Mesendoderm (in vitro differentiated cells): ENCODE measurements at regions not wholly inside any gene's neighbourhood (a gene's known extent, or its start where the extent isn't known, plus 50 kb on each side); places are given as distances from the start of the nearest gene placed in this dataset.

Experiments
- DNase-seq: peaks from one replicate; pipeline ENCODE4 v3.0.0; 2013
- H2AK5ac ChIP-seq: 2 replicates; pipeline ENCODE4 v1.6.1; 2013; ENCODE audit warnings: low read length, inconsistent platforms
- H2BK120ac ChIP-seq: 2 replicates; pipeline ENCODE4 v1.6.1; 2013; ENCODE audit warnings: low read depth, mild to moderate bottlenecking, low read length, moderate library complexity, mixed read lengths
- H2BK15ac ChIP-seq: replicated peaks from 2 replicates; pipeline ENCODE4 v1.6.1; 2013; ENCODE audit warnings: low read depth, mild to moderate bottlenecking, moderate library complexity
- H2BK5ac ChIP-seq: 2 replicates; pipeline ENCODE4 v1.6.1; 2013; ENCODE audit warnings: low read length, inconsistent platforms
- H3K18ac ChIP-seq: 2 replicates; pipeline ENCODE4 v1.6.1; 2013; ENCODE audit warnings: mild to moderate bottlenecking, low read length, mixed read lengths
- H3K23ac ChIP-seq: one replicate; pipeline ENCODE4 v1.6.1; 2013; ENCODE audit warnings: low read length
- H3K27ac ChIP-seq: 2 replicates; pipeline ENCODE4 v1.5.1; 2013; ENCODE audit warnings: low read depth, mild to moderate bottlenecking, inconsistent platforms, low read length, moderate library complexity
- H3K27me3 ChIP-seq: 2 replicates; pipeline ENCODE4 v1.6.1; 2013; ENCODE audit warnings: low read length, control low read depth, mild to moderate bottlenecking, inconsistent platforms; ENCODE audit not compliant: insufficient read depth, poor library complexity
- H3K36me3 ChIP-seq: 2 replicates; pipeline ENCODE4 v1.6.1; 2013; ENCODE audit warnings: low read length, inconsistent platforms; ENCODE audit not compliant: control insufficient read depth, insufficient read depth
- H3K4ac ChIP-seq: one replicate; pipeline ENCODE4 v1.6.1; 2013; ENCODE audit warnings: low read depth, mild to moderate bottlenecking, low read length, moderate library complexity
- H3K4me1 ChIP-seq: 2 replicates; pipeline ENCODE4 v1.6.1; 2013; ENCODE audit warnings: low read depth, low read length, inconsistent platforms; ENCODE audit not compliant: control insufficient read depth
- H3K4me2 ChIP-seq: 2 replicates; pipeline ENCODE4 v1.6.1; 2013; ENCODE audit warnings: low read length
- H3K4me3 ChIP-seq: 2 replicates; pipeline ENCODE4 v1.5.1; 2013; ENCODE audit warnings: mild to moderate bottlenecking, low read length
- H3K56ac ChIP-seq: one replicate; pipeline ENCODE4 v1.6.1; 2013; ENCODE audit warnings: low read length
- H3K79me1 ChIP-seq: 2 replicates; pipeline ENCODE4 v1.6.1; 2013; ENCODE audit warnings: low read length, inconsistent platforms
- H3K79me2 ChIP-seq: 2 replicates; pipeline ENCODE4 v1.6.1; 2013; ENCODE audit warnings: mild to moderate bottlenecking, low read length; ENCODE audit not compliant: control insufficient read depth, insufficient read depth
- H3K9ac ChIP-seq: 2 replicates; pipeline ENCODE4 v1.6.1; 2013; ENCODE audit warnings: low read length, inconsistent platforms
- H4K5ac ChIP-seq: one replicate; pipeline ENCODE4 v1.6.1; 2013; ENCODE audit warnings: low read length
- H4K8ac ChIP-seq: one replicate; pipeline ENCODE4 v1.6.1; 2013; ENCODE audit warnings: low read depth, mild to moderate bottlenecking, control low read depth, low read length, moderate library complexity
- WGBS: extraction: QIAGEN DNeasy Blood & Tissue Kit; methylation state at CpG from one replicate; pipeline ENCODE4 v1.1.7; 2013; ENCODE audit warnings: low lambda C conversion rate, missing lambda C conversion rate; ENCODE audit not compliant: insufficient coverage; ENCODE audit errors: extremely low coverage; 5-methylcytosine and 5-hydroxymethylcytosine counted together

DNA sequence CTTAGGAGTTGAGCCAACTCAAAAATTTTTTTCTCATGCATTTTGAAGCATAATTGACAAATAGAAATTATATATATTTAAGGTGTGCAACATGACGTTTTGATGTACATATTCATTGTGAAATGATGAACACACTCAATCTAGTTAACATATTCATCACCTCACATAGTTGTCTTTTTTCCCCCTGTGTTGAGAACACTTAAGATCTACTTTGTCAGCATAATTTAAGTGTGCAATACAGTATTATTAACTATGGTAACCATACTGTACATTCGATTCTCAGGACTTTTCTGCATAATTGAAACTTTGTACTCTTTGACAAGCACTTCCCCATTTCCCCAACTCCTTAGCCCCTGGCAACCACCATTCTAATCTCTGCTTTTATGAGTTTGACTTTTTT, 192.2 kb upstream of the ZKSCAN2 start:
- Histone ChIP-seq H3K27ac (no peak overlapping the region), H3K36me3 (no peaks in the 10 kb centered on the region), H3K4me3 (no peak overlapping the region), H4K8ac (no peak overlapping the region), H3K4me2 (no peak overlapping the region), H3K18ac (no peak overlapping the region), H3K79me1 (no peaks in the 10 kb centered on the region), H2BK5ac (no peak overlapping the region), H2BK120ac (no peak overlapping the region), H3K79me2 (no peaks in the 10 kb centered on the region), H3K56ac (no peak overlapping the region), H2BK15ac (no peak overlapping the region), H3K27me3 (no peaks in the 10 kb centered on the region), H2AK5ac (no peak overlapping the region), H3K9ac (no peak overlapping the region), H3K23ac (no peak overlapping the region), H4K5ac (no peak overlapping the region), H3K4ac (no peak overlapping the region), H3K4me1 (no peaks in the 10 kb centered on the region)
- WGBS, result no CpG with 5 or more reads among the region's 2 CpGs
- DNase-seq, result no peak

DNA sequence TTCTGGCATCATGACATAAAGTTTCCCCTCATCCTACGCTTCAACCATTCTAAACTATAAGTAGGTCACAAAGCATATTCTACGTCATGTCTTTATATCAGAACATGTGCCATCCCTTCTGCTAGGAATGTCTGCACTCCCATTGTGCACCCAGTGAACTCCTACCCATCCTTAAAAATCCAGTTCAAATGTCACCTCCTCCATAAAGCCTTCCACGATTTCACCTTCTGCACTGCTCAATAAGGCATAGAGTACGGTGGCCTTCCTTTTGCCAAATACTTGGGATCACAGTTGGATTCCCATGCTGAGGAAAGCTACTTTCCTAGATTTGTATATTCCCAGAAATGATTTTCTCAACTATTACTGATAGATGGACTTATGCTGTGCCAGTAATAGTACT, 186.3 kb upstream of the ZKSCAN2 start:
- Histone ChIP-seq H3K36me3 (no peaks in the 10 kb centered on the region), H4K8ac (no peak overlapping the region), H3K18ac (no peak overlapping the region), H2BK15ac (no peak overlapping the region), H4K5ac (no peak overlapping the region), H3K23ac (no peak overlapping the region), H3K27ac (no peak overlapping the region), H3K4me1 (no peaks in the 10 kb centered on the region), H3K56ac (no peak overlapping the region), H2AK5ac (no peak overlapping the region), H3K9ac (no peak overlapping the region), H3K4me2 (no peak overlapping the region), H2BK120ac (no peak overlapping the region), H3K79me2 (no peaks in the 10 kb centered on the region), H3K4me3 (no peak overlapping the region), H3K4ac (no peak overlapping the region), H2BK5ac (no peak overlapping the region), H3K79me1 (no peaks in the 10 kb centered on the region), H3K27me3 (no peaks in the 10 kb centered on the region)
- no CpG with 5 or more reads among the region's 4 CpGs for WGBS
- no peak for DNase-seq

DNA sequence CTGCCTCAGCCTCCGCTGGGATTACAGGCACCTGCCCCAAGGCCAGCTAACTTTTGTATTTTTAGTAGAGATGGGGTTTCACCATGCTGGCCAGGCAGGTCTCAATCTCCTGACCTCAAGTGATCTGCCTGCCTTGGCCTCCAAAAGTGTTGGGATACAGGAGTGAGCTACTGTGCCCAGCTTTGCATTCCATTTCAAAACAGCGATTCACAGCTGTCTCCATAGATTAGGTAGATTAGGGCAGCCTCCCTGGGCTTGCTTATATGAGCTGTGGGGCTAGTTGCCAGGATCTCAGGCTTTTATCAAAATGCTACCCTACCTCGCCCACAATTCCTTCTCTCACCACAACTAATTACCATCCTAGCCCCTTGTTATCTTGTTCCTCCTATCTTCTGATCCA, 176.4 kb upstream of the ZKSCAN2 start:
- Histone ChIP-seq H3K4me2 (no peak overlapping the region), H2BK120ac (no peak overlapping the region), H2BK5ac (no peak overlapping the region), H3K79me2 (no peaks in the 10 kb centered on the region), H4K5ac (no peak overlapping the region), H3K23ac (no peak overlapping the region), H3K4me1 (no peaks in the 10 kb centered on the region), H3K4ac (no peak overlapping the region), H3K27me3 (no peaks in the 10 kb centered on the region), H3K56ac (no peak overlapping the region), H3K79me1 (no peaks in the 10 kb centered on the region), H2BK15ac (no peak overlapping the region), H3K18ac (no peak overlapping the region), H3K27ac (no peak overlapping the region), H3K9ac (no peak overlapping the region), H3K36me3 (no peaks in the 10 kb centered on the region), H2AK5ac (no peak overlapping the region), H4K8ac (no peak overlapping the region), H3K4me3 (no peak overlapping the region)
- peak; percentile 19 for DNase-seq
- WGBS, result 100% methylated on average over 1 of the region's 3 CpGs

DNA sequence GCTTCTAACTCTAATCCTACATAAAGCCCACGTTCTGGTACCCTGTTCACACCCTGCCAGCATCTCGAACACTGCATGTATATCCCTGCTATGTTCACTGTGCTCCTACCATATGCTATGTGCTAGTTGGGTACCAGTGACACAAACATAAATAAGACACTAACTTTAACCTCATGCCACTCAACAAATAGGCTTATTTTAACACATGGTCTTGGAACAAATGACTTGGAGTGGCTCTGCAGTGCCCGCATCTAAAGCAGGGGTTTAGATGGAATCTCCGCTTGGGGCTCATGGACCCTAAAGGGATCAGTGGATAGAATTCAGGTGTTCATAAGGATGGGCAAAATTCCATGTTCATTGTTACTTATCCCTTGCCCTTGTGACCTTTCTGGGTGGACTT, 175.7 kb upstream of the ZKSCAN2 start:
- Histone ChIP-seq H3K27ac (no peak overlapping the region), H3K36me3 (no peaks in the 10 kb centered on the region), H3K4me2 (no peak overlapping the region), H3K27me3 (no peaks in the 10 kb centered on the region), H2AK5ac (no peak overlapping the region), H3K9ac (no peak overlapping the region), H3K4ac (no peak overlapping the region), H4K5ac (no peak overlapping the region), H3K18ac (no peak overlapping the region), H3K56ac (no peak overlapping the region), H3K79me1 (no peaks in the 10 kb centered on the region), H3K23ac (no peak overlapping the region), H2BK5ac (no peak overlapping the region), H2BK120ac (no peak overlapping the region), H4K8ac (no peak overlapping the region), H2BK15ac (no peak overlapping the region), H3K4me3 (no peak overlapping the region), H3K79me2 (no peaks in the 10 kb centered on the region), H3K4me1 (no peaks in the 10 kb centered on the region)
- WGBS, result no CpG with 5 or more reads among the region's 4 CpGs
- DNase-seq, result no peak

DNA sequence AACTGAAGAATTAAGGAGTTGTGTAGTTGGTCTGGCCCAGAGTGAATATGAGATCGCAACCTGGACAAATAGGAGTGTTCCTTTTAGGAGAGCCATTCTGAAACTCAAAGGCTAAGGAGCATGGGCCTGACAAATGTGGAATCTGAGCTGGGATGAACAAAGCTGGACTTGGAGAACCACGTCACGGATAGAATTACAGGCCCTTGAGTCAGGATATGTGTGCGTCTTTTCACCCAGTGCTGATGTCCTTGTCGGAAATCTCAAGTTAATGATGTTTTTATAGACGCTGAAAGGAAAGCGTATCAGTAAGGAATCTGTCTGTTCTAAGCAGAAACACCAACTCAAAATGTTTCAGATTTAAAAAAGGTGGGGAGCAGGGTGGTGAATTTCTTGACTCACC, 173.8 kb upstream of the ZKSCAN2 start:
- DNase-seq, result no peak
- no peak overlapping the region for H2BK15ac ChIP-seq
- no peaks in the 10 kb centered on the region for H3K4me1 ChIP-seq
- no peaks in the 10 kb centered on the region for H3K79me2 ChIP-seq
- no peak overlapping the region for H3K9ac ChIP-seq
- H2AK5ac ChIP-seq, result no peak overlapping the region
- H3K79me1 ChIP-seq, result no peaks in the 10 kb centered on the region
- no peak overlapping the region for H3K18ac ChIP-seq
- no peak overlapping the region for H3K4ac ChIP-seq
- H3K23ac ChIP-seq, result no peak overlapping the region
- no peak overlapping the region for H2BK5ac ChIP-seq
- H3K36me3 ChIP-seq, result no peaks in the 10 kb centered on the region
- H3K27ac ChIP-seq, result no peak overlapping the region
- no CpG with 5 or more reads among the region's 7 CpGs for WGBS
- no peak overlapping the region for H3K4me2 ChIP-seq
- no peaks in the 10 kb centered on the region for H3K27me3 ChIP-seq
- H2BK120ac ChIP-seq, result no peak overlapping the region
- H4K5ac ChIP-seq, result no peak overlapping the region
- no peak overlapping the region for H3K4me3 ChIP-seq
- H3K56ac ChIP-seq, result no peak overlapping the region
- H4K8ac ChIP-seq, result no peak overlapping the region

DNA sequence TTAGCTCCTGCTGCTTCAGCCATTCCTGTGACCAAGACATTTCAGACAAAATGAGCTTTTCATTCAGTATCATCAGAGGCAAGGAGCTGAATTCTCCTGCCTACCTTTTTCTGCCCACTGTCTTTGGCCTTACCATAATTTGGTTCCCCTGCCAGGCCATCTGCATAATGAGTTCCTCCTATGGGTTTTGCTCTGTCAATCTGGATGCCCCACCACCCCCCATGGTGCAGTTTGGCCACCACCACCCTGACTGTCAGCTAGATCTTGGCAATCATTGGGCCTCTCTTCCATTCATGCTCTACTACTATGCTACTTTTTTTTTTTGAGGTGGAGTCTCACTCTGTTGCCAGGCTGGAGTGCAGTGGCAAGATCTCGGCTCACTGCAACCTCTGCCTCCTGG, 169.2 kb upstream of the ZKSCAN2 start:
- Histone ChIP-seq H3K79me2 (no peaks in the 10 kb centered on the region), H3K27me3 (no peaks in the 10 kb centered on the region), H3K23ac (no peak overlapping the region), H4K8ac (no peak overlapping the region), H3K9ac (no peak overlapping the region), H3K18ac (no peak overlapping the region), H3K36me3 (no peaks in the 10 kb centered on the region), H2AK5ac (no peak overlapping the region), H3K4me1 (no peaks in the 10 kb centered on the region), H3K4me3 (no peak overlapping the region), H2BK15ac (no peak overlapping the region), H3K4me2 (no peak overlapping the region), H3K79me1 (no peaks in the 10 kb centered on the region), H3K27ac (no peak overlapping the region), H3K4ac (no peak overlapping the region), H4K5ac (no peak overlapping the region), H2BK120ac (no peak overlapping the region), H3K56ac (no peak overlapping the region), H2BK5ac (no peak overlapping the region)
- WGBS, result no CpG with 5 or more reads among the region's 1 CpG
- no peak for DNase-seq
